C4-2B (cell line): ENCODE measurements at regions not wholly inside any gene's neighbourhood (a gene's known extent, or its start where the extent isn't known, plus 50 kb on each side); places are given as distances from the start of the nearest gene placed in this dataset.

Experiments used
- H3K27ac ChIP-seq: fragments of 450-650 bp; 2 replicates; pipeline ENCODE4 v1.5.1; 2017
- ZFX ChIP-seq: fragments of 450-650 bp; IDR thresholded peaks from 2 replicates; pipeline ENCODE4 v1.6.1; 2017
- TF ChIP-seq, protein P1 (sequence below): fragments of 450-650 bp; conservative IDR thresholded peaks from 2 replicates; pipeline ENCODE4 v1.5.1; 2017; ENCODE audit warnings: mild to moderate bottlenecking

DNA sequence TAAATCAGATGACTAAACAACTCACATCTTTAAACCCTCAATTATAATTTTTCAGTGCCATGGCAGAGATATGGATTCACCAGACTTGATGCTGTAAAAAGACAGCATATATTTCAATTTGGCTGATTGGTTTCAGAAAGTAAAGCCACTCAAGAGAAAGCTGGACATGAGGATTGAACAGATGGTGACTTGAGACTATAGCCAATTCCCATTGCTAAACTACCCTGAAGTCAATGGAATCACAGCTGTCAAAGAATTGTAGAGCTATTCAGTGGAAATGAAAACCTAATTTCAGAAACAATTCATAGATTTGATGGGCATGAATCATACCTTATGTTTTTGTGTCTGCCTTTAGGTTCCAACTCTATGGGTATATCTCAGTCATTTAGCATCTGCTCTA, 510.6 kb upstream of the BOD1L1 start:
- no peak overlapping the region for H3K27ac ChIP-seq
- TF ChIP-seq, protein P1, sequence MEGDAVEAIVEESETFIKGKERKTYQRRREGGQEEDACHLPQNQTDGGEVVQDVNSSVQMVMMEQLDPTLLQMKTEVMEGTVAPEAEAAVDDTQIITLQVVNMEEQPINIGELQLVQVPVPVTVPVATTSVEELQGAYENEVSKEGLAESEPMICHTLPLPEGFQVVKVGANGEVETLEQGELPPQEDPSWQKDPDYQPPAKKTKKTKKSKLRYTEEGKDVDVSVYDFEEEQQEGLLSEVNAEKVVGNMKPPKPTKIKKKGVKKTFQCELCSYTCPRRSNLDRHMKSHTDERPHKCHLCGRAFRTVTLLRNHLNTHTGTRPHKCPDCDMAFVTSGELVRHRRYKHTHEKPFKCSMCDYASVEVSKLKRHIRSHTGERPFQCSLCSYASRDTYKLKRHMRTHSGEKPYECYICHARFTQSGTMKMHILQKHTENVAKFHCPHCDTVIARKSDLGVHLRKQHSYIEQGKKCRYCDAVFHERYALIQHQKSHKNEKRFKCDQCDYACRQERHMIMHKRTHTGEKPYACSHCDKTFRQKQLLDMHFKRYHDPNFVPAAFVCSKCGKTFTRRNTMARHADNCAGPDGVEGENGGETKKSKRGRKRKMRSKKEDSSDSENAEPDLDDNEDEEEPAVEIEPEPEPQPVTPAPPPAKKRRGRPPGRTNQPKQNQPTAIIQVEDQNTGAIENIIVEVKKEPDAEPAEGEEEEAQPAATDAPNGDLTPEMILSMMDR, result no peak
- TF ChIP-seq ZFX, result no peak

- TF ChIP-seq, protein P1, result no peak
- no peak for TF ChIP-seq ZFX
- H3K27ac ChIP-seq, result no peak overlapping the region
Observed at GRCh38 chr4:14143892-14144291, 516.4 kb upstream of the BOD1L1 start.

DNA sequence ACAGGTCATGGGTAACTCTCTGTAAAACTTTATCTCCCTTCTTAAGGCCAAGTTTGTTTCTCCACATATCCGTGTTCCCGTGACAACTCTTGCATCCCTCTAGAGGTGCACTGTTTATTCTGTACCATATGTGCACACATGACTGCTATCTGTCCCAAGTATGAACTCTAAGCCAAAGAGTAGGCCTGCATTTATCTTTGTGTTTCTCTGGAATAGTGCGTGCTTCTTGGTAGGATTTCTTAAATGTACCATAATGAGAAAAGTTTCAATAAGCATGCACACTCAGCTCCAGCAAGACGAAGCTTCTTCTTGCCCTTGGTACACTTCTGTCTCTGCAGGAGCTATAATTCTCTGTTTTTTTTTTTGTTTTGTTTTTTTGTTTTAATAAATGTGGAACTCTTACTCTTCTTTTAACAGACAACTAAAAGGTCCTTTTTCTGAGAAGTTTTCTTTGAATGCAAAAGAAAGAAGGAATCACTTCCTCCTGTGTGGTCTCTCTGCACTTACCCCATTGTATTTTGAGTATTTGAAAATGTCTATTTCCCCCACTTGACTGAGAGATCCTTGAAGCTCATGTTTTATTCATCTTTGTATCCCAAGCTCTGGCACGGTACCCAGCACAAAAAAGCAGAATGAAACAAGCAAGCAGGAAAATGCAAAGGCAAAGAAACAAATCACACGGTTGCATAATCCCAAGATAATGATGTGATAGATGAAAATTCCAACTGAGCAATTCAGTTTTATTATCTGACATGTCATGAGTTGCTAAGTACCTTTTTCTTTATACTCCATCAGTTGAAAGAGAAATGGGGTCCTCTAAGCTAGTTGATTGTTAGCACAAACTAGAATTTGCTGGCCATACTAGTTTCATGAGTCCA, 521.9 kb upstream of the BOD1L1 start:
- TF ChIP-seq, protein P1, result no peak
- no peak for TF ChIP-seq ZFX
- no peak overlapping the region for H3K27ac ChIP-seq

- H3K27ac ChIP-seq, result no peak overlapping the region
- TF ChIP-seq ZFX, result no peak
- TF ChIP-seq, protein P1, result no peak
Observed at GRCh38 chr4:14151101-14151500, 523.6 kb upstream of the BOD1L1 start.

GRCh38 chr4:14152834-14153519, 525.5 kb upstream of the BOD1L1 start:
- TF ChIP-seq, protein P1, result no peak
- no peak for TF ChIP-seq ZFX
- H3K27ac ChIP-seq, result no peak overlapping the region

DNA sequence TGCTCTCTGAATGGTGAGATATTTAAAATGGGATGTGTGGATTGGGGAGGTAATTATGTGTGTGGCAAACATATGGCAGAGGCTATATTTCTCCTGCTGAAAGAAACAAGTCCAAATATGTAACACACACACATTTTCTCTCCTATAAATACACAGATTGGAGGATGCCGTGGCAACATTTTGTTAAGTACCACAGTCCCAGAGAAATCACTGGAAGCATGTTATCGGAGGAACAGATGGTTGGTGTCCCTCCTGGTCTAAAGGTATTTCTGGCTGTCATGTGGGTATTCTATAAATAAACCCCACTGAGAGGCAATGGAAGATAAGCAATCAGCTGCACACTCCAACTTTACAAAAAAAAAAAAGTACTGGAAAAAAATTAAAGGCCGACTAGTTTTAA, 528.3 kb upstream of the BOD1L1 start:
- TF ChIP-seq, protein P1, result no peak
- no peak for TF ChIP-seq ZFX
- H3K27ac ChIP-seq, result no peak overlapping the region

DNA sequence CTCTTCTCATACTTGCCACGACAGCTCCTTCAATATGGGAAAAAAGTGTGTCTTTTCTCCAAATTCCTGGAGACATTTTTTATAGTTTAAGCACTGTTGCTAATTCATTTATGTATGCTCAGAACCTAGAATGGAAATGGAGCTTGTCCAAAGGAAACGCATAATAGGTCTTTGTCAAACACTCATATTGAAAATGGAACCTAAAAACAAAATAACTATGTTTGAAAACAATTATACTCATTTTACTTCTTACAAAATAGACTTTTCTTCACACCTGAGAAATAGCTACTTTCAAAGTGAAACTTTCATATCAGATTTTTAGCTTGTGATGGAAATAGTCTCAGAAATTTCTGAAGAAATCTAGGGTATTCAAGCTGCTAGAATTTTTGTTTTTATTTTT, 529.7 kb upstream of the BOD1L1 start:
- H3K27ac ChIP-seq, result no peak overlapping the region

More for the DNA sequence above, 529.7 kb upstream of the BOD1L1 start:
- TF ChIP-seq, protein P1, result no peak
- TF ChIP-seq ZFX, result no peak
